Activated CD8-positive, alpha-beta T cell treated with anti-CD3 and anti-CD28 coated beads, Interleukin-2, amount 10 ng/mL, durations not matched to agents 7 days and 5 days (primary cell): ENCODE measurements at regions not wholly inside any gene's neighbourhood (a gene's known extent, or its start where the extent isn't known, plus 50 kb on each side); places are given as distances from the start of the nearest gene placed in this dataset.

ENCODE experiments used
- ATAC-seq: fragments of 150-1000 bp; cut with Tn5 transposase; one replicate; pipeline ENCODE4 v1.10.0; 2021; ENCODE audit warnings: moderate library complexity
- CTCF ChIA-PET: fragments of 350-600 bp; sonication (Branson Sonifier 250); formaldehyde crosslinking; loops from one replicate; lab custom pipeline; 2021; ENCODE audit warnings: antibody characterized with exemption; lab: Charles Lee
- POLR2A ChIA-PET: fragments of 350-600 bp; sonication (Branson Sonifier 250); formaldehyde crosslinking; loops from one replicate; lab custom pipeline; 2021; ENCODE audit warnings: antibody characterized with exemption; lab: Charles Lee
- DNase-seq: peaks from one replicate; pipeline ENCODE4 v3.0.0-alpha.2; 2020
- H3K27ac Mint-ChIP-seq: one replicate; pipeline ENCODE4 v1.8.0; 2021; ENCODE audit warnings: mild to moderate bottlenecking, mixed read lengths
- H3K27me3 Mint-ChIP-seq: one replicate; pipeline ENCODE4 v1.8.0; 2021; ENCODE audit warnings: low read depth, mixed read lengths
- H3K36me3 Mint-ChIP-seq: one replicate; pipeline ENCODE4 v1.8.0; 2021; ENCODE audit warnings: low read depth, mixed read lengths
- H3K4me1 Mint-ChIP-seq: one replicate; pipeline ENCODE4 v1.8.0; 2021; ENCODE audit warnings: low read depth, mixed read lengths
- H3K4me3 Mint-ChIP-seq: one replicate; pipeline ENCODE4 v1.8.0; 2021; ENCODE audit warnings: mild to moderate bottlenecking, mixed read lengths
- H3K9me3 Mint-ChIP-seq: one replicate; pipeline ENCODE4 v1.8.0; 2022; ENCODE audit warnings: mixed read lengths; ENCODE audit not compliant: insufficient read depth

GRCh38 chr6:153272201-153272980 lies 141.3 kb upstream of the RGS17 start:
- DNase-seq (no peak), ATAC-seq (no peak)
- ChIA-PET CTCF (no interaction called here), POLR2A (no interaction called here)
- H3K27ac Mint-ChIP-seq, result no peak overlapping the region
- no peaks in the 10 kb centered on the region for H3K27me3 Mint-ChIP-seq
- H3K9me3 Mint-ChIP-seq, result no peaks in the 10 kb centered on the region
- H3K36me3 Mint-ChIP-seq, result no peaks in the 10 kb centered on the region
- H3K4me1 Mint-ChIP-seq, result no peaks in the 10 kb centered on the region
- no peak overlapping the region for H3K4me3 Mint-ChIP-seq

GRCh38 chr6:153263489-153263888 lies 132.4 kb upstream of the RGS17 start:
- CTCF ChIA-PET, result no interaction called here
- POLR2A ChIA-PET, result no interaction called here

GRCh38 chr6:153251326-153251725 lies 120.2 kb upstream of the RGS17 start:
- DNase-seq (no peak), ATAC-seq (no peak)
- H3K27me3 Mint-ChIP-seq, result no peaks in the 10 kb centered on the region
- H3K36me3 Mint-ChIP-seq, result no peaks in the 10 kb centered on the region
- no peaks in the 10 kb centered on the region for H3K4me1 Mint-ChIP-seq
- CTCF ChIA-PET, result no interaction called here
- no peak overlapping the region for H3K4me3 Mint-ChIP-seq
- POLR2A ChIA-PET, result no interaction called here
- no peaks in the 10 kb centered on the region for H3K9me3 Mint-ChIP-seq
- H3K27ac Mint-ChIP-seq, result no peak overlapping the region

More at GRCh38 chr6:153263489-153263888, 132.4 kb upstream of the RGS17 start:
- Mint-ChIP-seq H3K4me3 (no peak overlapping the region), H3K36me3 (no peaks in the 10 kb centered on the region), H3K27me3 (no peaks in the 10 kb centered on the region), H3K9me3 (no peaks in the 10 kb centered on the region), H3K4me1 (no peaks in the 10 kb centered on the region), H3K27ac (no peak overlapping the region)
- no peak for DNase-seq
- ATAC-seq, result no peak

GRCh38 chr6:153237670-153238069 lies 106.6 kb upstream of the RGS17 start:
- no peaks in the 10 kb centered on the region for H3K27me3 Mint-ChIP-seq
- CTCF ChIA-PET, result no interaction called here

GRCh38 chr6:153231048-153231646 lies 100.1 kb upstream of the RGS17 start:
- no peak for ATAC-seq
- Mint-ChIP-seq H3K27me3 (no peaks in the 10 kb centered on the region), H3K4me3 (no peak overlapping the region), H3K27ac (no peak overlapping the region), H3K36me3 (no peaks in the 10 kb centered on the region), H3K4me1 (no peaks in the 10 kb centered on the region), H3K9me3 (no peaks in the 10 kb centered on the region)
- peak; percentile 56 for DNase-seq
- POLR2A ChIA-PET, result no interaction called here
- CTCF ChIA-PET, result interaction anchor here (1.1 to 1.2 kb wide), 5 partner anchors 9 to 82 kb away, joined by 3 to 4 read pairs (median 3); no protein-coding TSS in a partner anchor

More at GRCh38 chr6:153237670-153238069, 106.6 kb upstream of the RGS17 start:
- no peaks in the 10 kb centered on the region for H3K4me1 Mint-ChIP-seq
- no peaks in the 10 kb centered on the region for H3K36me3 Mint-ChIP-seq
- POLR2A ChIA-PET, result no interaction called here
- ATAC-seq (no peak), DNase-seq (no peak)
- H3K4me3 Mint-ChIP-seq, result no peak overlapping the region
- no peak overlapping the region for H3K27ac Mint-ChIP-seq
- no peaks in the 10 kb centered on the region for H3K9me3 Mint-ChIP-seq

- Mint-ChIP-seq H3K4me3 (no peak overlapping the region), H3K9me3 (no peaks in the 10 kb centered on the region), H3K27me3 (no peaks in the 10 kb centered on the region), H3K27ac (no peak overlapping the region), H3K4me1 (no peaks in the 10 kb centered on the region), H3K36me3 (no peaks in the 10 kb centered on the region)
- ATAC-seq (no peak), DNase-seq (no peak)
- POLR2A ChIA-PET, result no interaction called here
- CTCF ChIA-PET, result no interaction called here
Measured at GRCh38 chr6:153218184-153218792, 87.2 kb upstream of the RGS17 start.

- H3K9me3 Mint-ChIP-seq, result no peaks in the 10 kb centered on the region
- no peaks in the 10 kb centered on the region for H3K4me1 Mint-ChIP-seq
- no peak overlapping the region for H3K27ac Mint-ChIP-seq
- no peak for DNase-seq
- no peak for ATAC-seq
- no peaks in the 10 kb centered on the region for H3K36me3 Mint-ChIP-seq
- ChIA-PET CTCF (no interaction called here), POLR2A (no interaction called here)
- no peaks in the 10 kb centered on the region for H3K27me3 Mint-ChIP-seq
- no peak overlapping the region for H3K4me3 Mint-ChIP-seq
Measured at GRCh38 chr6:153216789-153217188, 85.7 kb upstream of the RGS17 start.

- DNase-seq, result no peak
- CTCF ChIA-PET, result no interaction called here
- no peaks in the 10 kb centered on the region for H3K36me3 Mint-ChIP-seq
Measured at GRCh38 chr6:153215242-153215641, 84.2 kb upstream of the RGS17 start.

GRCh38 chr6:153214436-153214835 lies 83.4 kb upstream of the RGS17 start:
- no peaks in the 10 kb centered on the region for H3K27me3 Mint-ChIP-seq
- no peak for ATAC-seq
- POLR2A ChIA-PET, result no interaction called here
- no peaks in the 10 kb centered on the region for H3K9me3 Mint-ChIP-seq
- CTCF ChIA-PET, result no interaction called here
- peaks cover 3% of the 10 kb centered on the region for H3K4me1 Mint-ChIP-seq
- no peak overlapping the region for H3K4me3 Mint-ChIP-seq
- H3K36me3 Mint-ChIP-seq, result no peaks in the 10 kb centered on the region
- no peak for DNase-seq
- H3K27ac Mint-ChIP-seq, result no peak overlapping the region

More at GRCh38 chr6:153215242-153215641, 84.2 kb upstream of the RGS17 start:
- POLR2A ChIA-PET, result no interaction called here
- no peak overlapping the region for H3K4me3 Mint-ChIP-seq
- ATAC-seq, result no peak
- H3K4me1 Mint-ChIP-seq, result peaks cover 3% of the 10 kb centered on the region
- H3K9me3 Mint-ChIP-seq, result no peaks in the 10 kb centered on the region
- no peaks in the 10 kb centered on the region for H3K27me3 Mint-ChIP-seq
- no peak overlapping the region for H3K27ac Mint-ChIP-seq

- ChIA-PET POLR2A (no interaction called here), CTCF (no interaction called here)
- H3K27me3 Mint-ChIP-seq, result no peaks in the 10 kb centered on the region
- peaks cover 3% of the 10 kb centered on the region for H3K4me1 Mint-ChIP-seq
- no peaks in the 10 kb centered on the region for H3K36me3 Mint-ChIP-seq
- H3K27ac Mint-ChIP-seq, result no peak overlapping the region
- DNase-seq, result no peak
- H3K4me3 Mint-ChIP-seq, result no peak overlapping the region
- H3K9me3 Mint-ChIP-seq, result no peaks in the 10 kb centered on the region
- ATAC-seq, result peak; percentile 53
Measured at GRCh38 chr6:153210083-153210482, 79.0 kb upstream of the RGS17 start.

- CTCF ChIA-PET, result no interaction called here
- H3K4me3 Mint-ChIP-seq, result no peak overlapping the region
- no peak for ATAC-seq
- H3K9me3 Mint-ChIP-seq, result no peaks in the 10 kb centered on the region
- no peaks in the 10 kb centered on the region for H3K36me3 Mint-ChIP-seq
- peaks cover 3% of the 10 kb centered on the region for H3K4me1 Mint-ChIP-seq
- no peak for DNase-seq
- no peaks in the 10 kb centered on the region for H3K27me3 Mint-ChIP-seq
- POLR2A ChIA-PET, result no interaction called here
- no peak overlapping the region for H3K27ac Mint-ChIP-seq
Measured at GRCh38 chr6:153208706-153209105, 77.6 kb upstream of the RGS17 start.

- H3K9me3 Mint-ChIP-seq, result no peaks in the 10 kb centered on the region
- ATAC-seq (no peak), DNase-seq (no peak)
- CTCF ChIA-PET, result no interaction called here
- no peak overlapping the region for H3K27ac Mint-ChIP-seq
- POLR2A ChIA-PET, result interaction anchor here (0.6 kb wide), 1 partner anchor 1887 kb away, joined by 3 read pairs; no protein-coding TSS in a partner anchor
- H3K36me3 Mint-ChIP-seq, result no peaks in the 10 kb centered on the region
- no peaks in the 10 kb centered on the region for H3K27me3 Mint-ChIP-seq
- H3K4me1 Mint-ChIP-seq, result peaks cover 3% of the 10 kb centered on the region
- H3K4me3 Mint-ChIP-seq, result no peak overlapping the region
Measured at GRCh38 chr6:153207617-153208016, 76.5 kb upstream of the RGS17 start.
